ENCODE measurements at regions not wholly inside any gene's neighbourhood (a gene's known extent, or its start where the extent isn't known, plus 50 kb on each side); places are given as distances from the start of the nearest gene placed in this dataset.

- Histone ChIP-seq H3K36me3 (replicated peaks in 1 of 2; ENCODE audit: control insufficient read depth in 1 of 2, insufficient read depth in 2 of 2, low read length in 2 of 2) (no peaks in the 10 kb centered on the region), H3K4me3 (replicated peaks in 1 of 3; ENCODE audit: insufficient read depth in 1 of 3, low read depth in 2 of 3, low read length in 3 of 3) (no peak overlapping the region), H3K4me2 (ENCODE audit: low read depth, low read length) (no peak overlapping the region), H2AFZ (ENCODE audit: low read length) (no peak overlapping the region), H3K9me3 (ENCODE audit: low read length) (no peaks in the 10 kb centered on the region), H3K79me2 (ENCODE audit: insufficient read depth, low read length) (no peaks in the 10 kb centered on the region), H3K4me1 (ENCODE audit: insufficient read depth, low read length) (peaks cover 2% of the 10 kb centered on the region; the same call in 1 of the 2 replicates), H4K20me1 (ENCODE audit: insufficient read depth, low read length) (no peaks in the 10 kb centered on the region), H3K27ac (ENCODE audit: extremely low read length, insufficient read depth, low read length) (no peak overlapping the region), H3K27me3 (ENCODE audit: control insufficient read depth in 1 of 2, insufficient read depth in 2 of 2, low read length in 2 of 2) (peaks cover 2 to 6% of the 10 kb centered on the region in 2 experiments; a peak in 4 of 5 replicates), H3K9ac (ENCODE audit: insufficient read depth, low read depth, low read length) (no peak overlapping the region)
- 17% methylated on average over 4 of the region's 4 CpGs for WGBS (ENCODE audit: low lambda C conversion rate)
- ChIA-PET POLR2A (no interaction called here), CTCF (ENCODE audit: low intra/inter-chr PET ratio, low total read pairs) (no interaction called here)
- no peak for TF ChIP-seq ZNF841 (CRISPR knock-in tag; IDR thresholded peaks at IDR 0.05; ENCODE audit: borderline replicate concordance)
- TF ChIP-seq DZIP1 (CRISPR knock-in tag; IDR thresholded peaks at IDR 0.05) = no peak
- no peak for TF ChIP-seq SP1 (IDR thresholded peaks at IDR 0.05)
- TF ChIP-seq SP1 (CRISPR knock-in tag; IDR thresholded peaks at IDR 0.05) = no peak
- TF ChIP-seq CENPX (CRISPR knock-in tag; IDR thresholded peaks at IDR 0.05) = no peak
- TF ChIP-seq NFKB2 (CRISPR knock-in tag; IDR thresholded peaks at IDR 0.05; ENCODE audit: borderline replicate concordance) = no peak
- intact Hi-C loops (cut with micrococcal nuclease; ENCODE audit: unreplicated experiment) = no loop called here
- no peak for ATAC-seq
- BruUV-seq (replicated peaks) = no TSS peak
- no peak for FAIRE-seq
- in situ Hi-C loops (cut with HindIII; ENCODE audit: extremely low pct_ligation_motif_present, low pct_unique_long_range_greater_than_20kb) = no loop called here
- DNase-seq (ENCODE audit: low spot score) = no peak
Measured at GRCh38 chr2:100192825-100193224, 50.4 kb upstream of the AFF3 start.

- Histone ChIP-seq H3K9me3 (ENCODE audit: low read length) (no peaks in the 10 kb centered on the region), H3K4me3 (replicated peaks in 1 of 3; ENCODE audit: insufficient read depth in 1 of 3, low read depth in 2 of 3, low read length in 3 of 3) (no peak overlapping the region), H3K9ac (ENCODE audit: insufficient read depth, low read depth, low read length) (no peak overlapping the region), H3K27me3 (ENCODE audit: control insufficient read depth in 1 of 2, insufficient read depth in 2 of 2, low read length in 2 of 2) (peaks cover 2 to 6% of the 10 kb centered on the region in 2 experiments; a peak in 4 of 5 replicates), H3K4me1 (ENCODE audit: insufficient read depth, low read length) (no peaks in the 10 kb centered on the region), H4K20me1 (ENCODE audit: insufficient read depth, low read length) (no peaks in the 10 kb centered on the region), H3K27ac (ENCODE audit: extremely low read length, insufficient read depth, low read length) (no peak overlapping the region), H3K4me2 (ENCODE audit: low read depth, low read length) (no peak overlapping the region), H2AFZ (ENCODE audit: low read length) (no peak overlapping the region), H3K36me3 (replicated peaks in 1 of 2; ENCODE audit: control insufficient read depth in 1 of 2, insufficient read depth in 2 of 2, low read length in 2 of 2) (no peaks in the 10 kb centered on the region), H3K79me2 (ENCODE audit: insufficient read depth, low read length) (no peaks in the 10 kb centered on the region)
- no TSS peak for BruUV-seq (replicated peaks)
- ChIA-PET CTCF (ENCODE audit: low intra/inter-chr PET ratio, low total read pairs) (no interaction called here), POLR2A (no interaction called here)
- in situ Hi-C loops (cut with HindIII; ENCODE audit: extremely low pct_ligation_motif_present, low pct_unique_long_range_greater_than_20kb) = no loop called here
- DNase-seq (ENCODE audit: low spot score) = no peak
- intact Hi-C loops (cut with micrococcal nuclease; ENCODE audit: unreplicated experiment) = no loop called here
- FAIRE-seq = no peak
- no peak for ATAC-seq
- 70% methylated on average over 3 of the region's 3 CpGs for WGBS (ENCODE audit: low lambda C conversion rate)
- TF ChIP-seq HOMEZ (CRISPR knock-in tag; IDR thresholded peaks at IDR 0.05; ENCODE audit: low read depth) (no peak), HNF1B (CRISPR knock-in tag; IDR thresholded peaks at IDR 0.05) (no peak), CBX5 (CRISPR knock-in tag; IDR thresholded peaks at IDR 0.05; ENCODE audit: borderline replicate concordance) (no peak), KLF9 (CRISPR knock-in tag; IDR thresholded peaks at IDR 0.05; ENCODE audit: low read depth) (no peak), ZNF746 (CRISPR knock-in tag; IDR thresholded peaks at IDR 0.05) (no peak), TRAFD1 (CRISPR knock-in tag; IDR thresholded peaks at IDR 0.05; ENCODE audit: borderline replicate concordance) (no peak)
Measured at GRCh38 chr2:100192300-100192699, 49.9 kb upstream of the AFF3 start.

Data from HepG2 (cell line).